ENCODE measurements at regions not wholly inside any gene's neighbourhood (a gene's known extent, or its start where the extent isn't known, plus 50 kb on each side); places are given as distances from the start of the nearest gene placed in this dataset.

- DNase-seq (ENCODE audit: extremely low spot score): no peak
- TF ChIP-seq CTCF (IDR thresholded peaks at IDR 0.05; ENCODE audit: control extremely low read depth, extremely low read depth, low read depth, missing control alignments): no peak
- ChIA-PET CTCF (interaction anchor here (1.1 kb wide), 1 partner anchor 12 kb away, joined by 3 read pairs; no protein-coding TSS in a partner anchor), POLR2A (no interaction called here)
Measured at GRCh38 chr5:168157141-168157540, 134.3 kb upstream of the WWC1 start.

GRCh38 chr5:168159425-168159824, 132.0 kb upstream of the WWC1 start:
- CTCF ChIA-PET: interaction anchor here (1.2 to 1.5 kb wide), 4 partner anchors 10 to 66 kb away, joined by 3 to 6 read pairs (median 4); no protein-coding TSS in a partner anchor
- peak; percentile 34 for DNase-seq (ENCODE audit: extremely low spot score)
- POLR2A ChIA-PET: no interaction called here
- no peak for TF ChIP-seq CTCF (IDR thresholded peaks at IDR 0.05; ENCODE audit: control extremely low read depth, extremely low read depth, low read depth, missing control alignments)

GRCh38 chr5:168162464-168162863, 129.0 kb upstream of the WWC1 start:
- no peak for DNase-seq (ENCODE audit: extremely low spot score)
- TF ChIP-seq CTCF (IDR thresholded peaks at IDR 0.05; ENCODE audit: control extremely low read depth, extremely low read depth, low read depth, missing control alignments): no peak
- CTCF ChIA-PET: no interaction called here
- POLR2A ChIA-PET: no interaction called here

GRCh38 chr5:168163966-168164365, 127.5 kb upstream of the WWC1 start:
- POLR2A ChIA-PET: no interaction called here
- CTCF ChIA-PET: no interaction called here
- no peak for DNase-seq (ENCODE audit: extremely low spot score)
- no peak for TF ChIP-seq CTCF (IDR thresholded peaks at IDR 0.05; ENCODE audit: control extremely low read depth, extremely low read depth, low read depth, missing control alignments)

- no peak for TF ChIP-seq CTCF (IDR thresholded peaks at IDR 0.05; ENCODE audit: control extremely low read depth, extremely low read depth, low read depth, missing control alignments)
- ChIA-PET POLR2A (no interaction called here), CTCF (interaction anchor here (1.2 kb wide), 1 partner anchor 12 kb away, joined by 3 read pairs; no protein-coding TSS in a partner anchor)
- no peak for DNase-seq (ENCODE audit: extremely low spot score)
Measured at GRCh38 chr5:168165221-168165914, 126.1 kb upstream of the WWC1 start.

- POLR2A ChIA-PET: no interaction called here
- CTCF ChIA-PET: no interaction called here
- DNase-seq (ENCODE audit: extremely low spot score): no peak
- TF ChIP-seq CTCF (IDR thresholded peaks at IDR 0.05; ENCODE audit: control extremely low read depth, extremely low read depth, low read depth, missing control alignments): no peak
Measured at GRCh38 chr5:168165977-168166376, 125.5 kb upstream of the WWC1 start.

Measured in GM10248 (cell line).